Liver (tissue), 3 donors: ENCODE measurements at regions not wholly inside any gene's neighbourhood (a gene's known extent, or its start where the extent isn't known, plus 50 kb on each side); places are given as distances from the start of the nearest gene placed in this dataset.
"Not testable (repeated sequence)": the region's sequence is repeated elsewhere in the genome, so short reads cannot be mapped to it uniquely, and the experiment has no call there.

Experiments
- CTCF ChIP-seq: fragments of 150-350 bp; IDR thresholded peaks from 2 replicates; pipeline ENCODE4 v1.5.1; 2017; ENCODE audit warnings: improper control_type of control experiment, low read depth, low read length; ENCODE audit not compliant: missing input control
- SP1 ChIP-seq: IDR thresholded peaks from 2 replicates; pipeline ENCODE4 v1.6.1; 2018; ENCODE audit warnings: antibody characterized with exemption, mild to moderate bottlenecking
- TAF1 ChIP-seq: conservative IDR thresholded peaks from 2 replicates; pipeline ENCODE4 v1.6.1; 2016; ENCODE audit warnings: antibody characterized with exemption, mild to moderate bottlenecking
- TF ChIP-seq, protein P1 (sequence below): IDR thresholded peaks from 2 replicates; pipeline ENCODE4 v1.6.1; 2016; ENCODE audit warnings: antibody characterized with exemption, mild to moderate bottlenecking
- donor health status: healthy.
- donor health status: healthy.

DNA sequence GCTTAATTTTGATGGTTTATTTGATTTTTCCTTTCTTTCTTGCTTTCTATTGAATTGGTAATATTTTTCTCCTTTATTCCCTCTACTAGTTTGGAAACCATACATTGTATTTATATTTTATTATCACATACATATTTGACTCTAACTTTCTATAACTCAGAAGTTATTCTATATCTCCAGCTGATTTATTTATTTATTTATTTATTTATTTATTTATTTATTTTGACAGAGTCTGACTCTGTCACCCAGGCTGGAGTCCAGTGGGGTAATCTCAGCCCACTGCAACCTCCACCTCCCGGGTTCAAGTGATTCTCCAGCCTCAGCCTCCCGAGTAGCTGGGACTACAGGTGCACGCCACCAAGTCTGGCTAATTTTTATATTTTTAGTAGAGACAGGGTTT is 122.7 kb upstream of the EDNRB start:
- not testable (repeated sequence) for TF ChIP-seq CTCF, SP1, TAF1
- TF ChIP-seq, protein P1, sequence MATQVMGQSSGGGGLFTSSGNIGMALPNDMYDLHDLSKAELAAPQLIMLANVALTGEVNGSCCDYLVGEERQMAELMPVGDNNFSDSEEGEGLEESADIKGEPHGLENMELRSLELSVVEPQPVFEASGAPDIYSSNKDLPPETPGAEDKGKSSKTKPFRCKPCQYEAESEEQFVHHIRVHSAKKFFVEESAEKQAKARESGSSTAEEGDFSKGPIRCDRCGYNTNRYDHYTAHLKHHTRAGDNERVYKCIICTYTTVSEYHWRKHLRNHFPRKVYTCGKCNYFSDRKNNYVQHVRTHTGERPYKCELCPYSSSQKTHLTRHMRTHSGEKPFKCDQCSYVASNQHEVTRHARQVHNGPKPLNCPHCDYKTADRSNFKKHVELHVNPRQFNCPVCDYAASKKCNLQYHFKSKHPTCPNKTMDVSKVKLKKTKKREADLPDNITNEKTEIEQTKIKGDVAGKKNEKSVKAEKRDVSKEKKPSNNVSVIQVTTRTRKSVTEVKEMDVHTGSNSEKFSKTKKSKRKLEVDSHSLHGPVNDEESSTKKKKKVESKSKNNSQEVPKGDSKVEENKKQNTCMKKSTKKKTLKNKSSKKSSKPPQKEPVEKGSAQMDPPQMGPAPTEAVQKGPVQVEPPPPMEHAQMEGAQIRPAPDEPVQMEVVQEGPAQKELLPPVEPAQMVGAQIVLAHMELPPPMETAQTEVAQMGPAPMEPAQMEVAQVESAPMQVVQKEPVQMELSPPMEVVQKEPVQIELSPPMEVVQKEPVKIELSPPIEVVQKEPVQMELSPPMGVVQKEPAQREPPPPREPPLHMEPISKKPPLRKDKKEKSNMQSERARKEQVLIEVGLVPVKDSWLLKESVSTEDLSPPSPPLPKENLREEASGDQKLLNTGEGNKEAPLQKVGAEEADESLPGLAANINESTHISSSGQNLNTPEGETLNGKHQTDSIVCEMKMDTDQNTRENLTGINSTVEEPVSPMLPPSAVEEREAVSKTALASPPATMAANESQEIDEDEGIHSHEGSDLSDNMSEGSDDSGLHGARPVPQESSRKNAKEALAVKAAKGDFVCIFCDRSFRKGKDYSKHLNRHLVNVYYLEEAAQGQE: not testable (repeated sequence)
